ENCODE measurements at regions not wholly inside any gene's neighbourhood (a gene's known extent, or its start where the extent isn't known, plus 50 kb on each side); places are given as distances from the start of the nearest gene placed in this dataset.
"Not testable (repeated sequence)": the region's sequence is repeated elsewhere in the genome, so short reads cannot be mapped to it uniquely, and the experiment has no call there.

DNA sequence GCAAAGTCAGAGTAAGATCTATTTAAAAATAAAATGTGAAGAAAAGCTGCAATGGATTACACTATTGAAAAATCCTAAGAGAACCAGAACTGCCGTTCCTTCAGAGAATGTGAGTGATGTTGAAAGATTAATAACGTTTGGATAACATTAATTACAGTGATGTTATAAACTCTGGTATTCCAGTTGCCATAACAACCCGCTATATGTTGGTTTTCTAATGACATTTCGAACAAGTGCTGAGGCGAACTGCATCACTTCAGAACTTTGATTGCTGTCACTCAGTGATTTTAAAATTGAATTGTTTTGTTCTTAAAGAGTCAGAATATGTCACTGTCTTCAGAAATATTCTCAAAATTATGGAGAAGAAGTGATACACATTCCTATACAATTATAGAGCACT, 89.4 kb upstream of the KIF2A start:
- WGBS, 2 donors, result 12 to 28% methylated on average over 3 of the region's 5 CpGs
- intact Hi-C loops (cut with DNase I); H3K36me3 ChIP-seq (ENCODE audit: control insufficient read depth in 1 of 2, insufficient read depth in 2 of 2, low read length in 1 of 2); H3K4me1 ChIP-seq (ENCODE audit: control insufficient read depth in 1 of 2, insufficient read depth in 2 of 2, low read length in 2 of 2); H3K9me3 ChIP-seq (ENCODE audit: control insufficient read depth, low read length); H3K27me3 ChIP-seq (ENCODE audit: control insufficient read depth in 1 of 2, insufficient read depth in 2 of 2, low read length in 1 of 2); H3K27ac ChIP-seq (ENCODE audit: low read depth in 1 of 2, low read length in 2 of 2); DNase-seq; ATAC-seq (ENCODE audit: low FRiP score); H3K4me3 ChIP-seq (ENCODE audit: low read length in 2 of 2): not testable (repeated sequence)

DNA sequence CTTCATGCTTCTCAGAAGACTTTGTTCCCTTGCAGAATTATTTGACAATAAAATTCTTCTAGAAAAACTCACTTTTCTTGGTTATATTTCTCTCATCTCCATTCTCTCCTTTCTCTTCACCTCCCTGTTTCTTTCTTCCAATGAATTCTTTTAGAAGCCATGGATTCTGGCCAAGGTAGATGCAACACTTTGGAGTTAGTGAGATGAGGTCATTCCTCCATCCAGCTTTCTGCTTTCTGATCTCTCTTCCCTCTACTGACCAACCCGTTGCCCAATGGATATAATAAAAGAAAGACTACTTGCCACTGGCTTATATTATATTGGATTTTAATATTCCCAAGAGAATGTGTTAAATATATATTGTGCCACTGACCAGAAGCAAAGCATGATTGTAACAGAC, 88.9 kb upstream of the KIF2A start:
- H3K27ac ChIP-seq (ENCODE audit: low read depth in 1 of 2, low read length in 2 of 2); H3K4me3 ChIP-seq (ENCODE audit: low read length in 2 of 2); H3K27me3 ChIP-seq (ENCODE audit: control insufficient read depth in 1 of 2, insufficient read depth in 2 of 2, low read length in 1 of 2); intact Hi-C loops (cut with DNase I); DNase-seq; H3K4me1 ChIP-seq (ENCODE audit: control insufficient read depth in 1 of 2, insufficient read depth in 2 of 2, low read length in 2 of 2); H3K36me3 ChIP-seq (ENCODE audit: control insufficient read depth in 1 of 2, insufficient read depth in 2 of 2, low read length in 1 of 2); H3K9me3 ChIP-seq (ENCODE audit: control insufficient read depth, low read length); ATAC-seq (ENCODE audit: low FRiP score): not testable (repeated sequence)
- 18 to 19% methylated on average over 1 of the region's 1 CpG for WGBS, 2 donors

DNA sequence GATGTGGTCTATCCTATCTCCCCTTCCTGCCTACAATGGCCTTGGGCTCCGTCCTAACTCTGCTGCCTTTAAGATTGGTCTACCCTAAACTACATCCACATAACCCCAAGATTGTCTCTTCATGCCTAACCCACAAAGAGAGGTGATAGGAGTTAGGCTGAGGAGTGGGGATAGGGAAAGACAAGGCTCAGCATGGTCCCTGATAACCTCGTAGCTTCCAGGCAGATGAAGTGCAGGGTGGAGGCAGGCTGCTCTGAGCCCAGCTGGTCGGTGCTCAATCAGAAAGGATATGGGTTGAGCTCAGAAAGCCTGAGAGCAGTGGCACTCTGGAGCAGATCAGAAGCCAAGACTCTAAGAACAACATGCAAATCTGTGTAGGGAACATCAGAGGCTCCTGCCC, 87.1 kb upstream of the KIF2A start:
- H3K27ac ChIP-seq (ENCODE audit: low read depth in 1 of 2, low read length in 2 of 2); H3K9me3 ChIP-seq (ENCODE audit: control insufficient read depth, low read length); intact Hi-C loops (cut with DNase I); DNase-seq; H3K27me3 ChIP-seq (ENCODE audit: control insufficient read depth in 1 of 2, insufficient read depth in 2 of 2, low read length in 1 of 2); H3K4me1 ChIP-seq (ENCODE audit: control insufficient read depth in 1 of 2, insufficient read depth in 2 of 2, low read length in 2 of 2); ATAC-seq (ENCODE audit: low FRiP score); H3K4me3 ChIP-seq (ENCODE audit: low read length in 2 of 2); H3K36me3 ChIP-seq (ENCODE audit: control insufficient read depth in 1 of 2, insufficient read depth in 2 of 2, low read length in 1 of 2): not testable (repeated sequence)
- WGBS, 2 donors, result 54 to 62% methylated on average over 3 of the region's 3 CpGs

DNA sequence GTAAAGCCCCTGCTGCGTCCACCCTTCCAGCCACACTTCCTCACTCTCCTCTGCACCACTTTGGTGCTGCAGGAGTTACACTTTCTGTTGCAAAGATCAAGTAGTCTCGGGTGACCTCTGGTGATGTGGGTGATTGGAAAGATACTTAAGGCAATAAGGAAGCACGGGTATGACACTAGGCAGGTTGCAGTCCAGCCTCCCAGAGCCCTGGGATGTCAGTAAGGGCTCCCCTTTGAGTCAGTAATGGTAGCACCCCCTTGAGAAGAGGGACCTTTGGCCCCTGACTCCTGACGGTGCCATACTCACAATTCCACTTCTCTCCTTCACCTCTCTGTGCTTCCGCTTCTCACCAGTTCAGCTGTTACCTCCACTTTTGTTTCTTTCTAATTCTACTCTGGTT, 84.1 kb upstream of the KIF2A start:
- H3K27me3 ChIP-seq (ENCODE audit: control insufficient read depth in 1 of 2, insufficient read depth in 2 of 2, low read length in 1 of 2); DNase-seq; ATAC-seq (ENCODE audit: low FRiP score); H3K9me3 ChIP-seq (ENCODE audit: control insufficient read depth, low read length); H3K4me1 ChIP-seq (ENCODE audit: control insufficient read depth in 1 of 2, insufficient read depth in 2 of 2, low read length in 2 of 2); H3K27ac ChIP-seq (ENCODE audit: low read depth in 1 of 2, low read length in 2 of 2); H3K36me3 ChIP-seq (ENCODE audit: control insufficient read depth in 1 of 2, insufficient read depth in 2 of 2, low read length in 1 of 2); H3K4me3 ChIP-seq (ENCODE audit: low read length in 2 of 2): not testable (repeated sequence)
- intact Hi-C loops (cut with DNase I), result loop anchor here in 1 of 2 donors (5.0 kb wide), 1 partner anchor 130 kb away; no protein-coding TSS in a partner anchor
- WGBS, 2 donors, result 57 to 59% methylated on average over 5 of the region's 5 CpGs

DNA sequence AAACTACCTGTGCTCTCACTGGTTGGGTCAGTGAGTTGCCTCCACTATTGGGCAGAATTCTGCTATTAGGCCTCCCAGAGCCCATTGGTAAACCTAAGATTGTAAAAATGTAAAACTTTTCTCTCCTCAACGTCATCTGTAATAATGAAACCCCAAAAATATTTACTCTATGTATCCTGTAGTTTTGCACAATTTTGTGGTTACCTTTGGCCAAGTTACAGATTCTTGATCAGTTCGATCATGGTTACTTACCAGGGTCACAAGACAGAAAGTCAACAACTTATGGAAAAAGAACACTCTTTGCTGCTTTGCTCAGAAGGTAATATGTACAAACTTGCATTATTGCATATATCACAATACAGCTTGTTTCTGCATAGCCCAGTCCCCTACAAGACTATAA, 83.7 kb upstream of the KIF2A start:
- ATAC-seq (ENCODE audit: low FRiP score); DNase-seq: not testable (repeated sequence)
- WGBS, 2 donors, result 61 to 62% methylated on average over 2 of the region's 2 CpGs

DNA sequence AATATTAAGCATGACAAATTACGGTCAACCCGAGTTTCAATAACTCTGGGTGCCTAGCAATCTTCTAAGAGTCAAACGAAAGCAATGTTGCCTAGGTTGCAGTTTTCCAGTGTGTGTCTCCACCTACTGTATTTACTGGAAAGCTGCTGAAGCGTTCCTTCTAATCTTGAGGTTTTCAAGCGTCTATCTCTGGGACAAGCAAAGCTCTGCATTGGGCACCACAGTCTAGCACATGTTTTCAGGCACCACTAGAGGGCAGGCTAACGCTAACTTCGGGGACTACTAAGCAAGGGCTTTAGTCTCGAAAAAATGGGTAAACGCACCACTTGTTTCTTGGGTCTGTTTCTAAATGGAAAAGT, 82.7 kb upstream of the KIF2A start:
- ATAC-seq (ENCODE audit: low FRiP score) (peak; percentile 98), DNase-seq (peak; percentile 78 to 86)
- not testable (repeated sequence) for H3K4me3 ChIP-seq (ENCODE audit: low read length in 2 of 2)

More for the DNA sequence above, 83.7 kb upstream of the KIF2A start:
- not testable (repeated sequence) for H3K4me1 ChIP-seq (ENCODE audit: control insufficient read depth in 1 of 2, insufficient read depth in 2 of 2, low read length in 2 of 2); H3K27me3 ChIP-seq (ENCODE audit: control insufficient read depth in 1 of 2, insufficient read depth in 2 of 2, low read length in 1 of 2); H3K9me3 ChIP-seq (ENCODE audit: control insufficient read depth, low read length); H3K36me3 ChIP-seq (ENCODE audit: control insufficient read depth in 1 of 2, insufficient read depth in 2 of 2, low read length in 1 of 2); H3K27ac ChIP-seq (ENCODE audit: low read depth in 1 of 2, low read length in 2 of 2); H3K4me3 ChIP-seq (ENCODE audit: low read length in 2 of 2)
- intact Hi-C loops (cut with DNase I), result loop anchor here in 1 of 2 donors (5.0 kb wide), 1 partner anchor 130 kb away; no protein-coding TSS in a partner anchor

DNA sequence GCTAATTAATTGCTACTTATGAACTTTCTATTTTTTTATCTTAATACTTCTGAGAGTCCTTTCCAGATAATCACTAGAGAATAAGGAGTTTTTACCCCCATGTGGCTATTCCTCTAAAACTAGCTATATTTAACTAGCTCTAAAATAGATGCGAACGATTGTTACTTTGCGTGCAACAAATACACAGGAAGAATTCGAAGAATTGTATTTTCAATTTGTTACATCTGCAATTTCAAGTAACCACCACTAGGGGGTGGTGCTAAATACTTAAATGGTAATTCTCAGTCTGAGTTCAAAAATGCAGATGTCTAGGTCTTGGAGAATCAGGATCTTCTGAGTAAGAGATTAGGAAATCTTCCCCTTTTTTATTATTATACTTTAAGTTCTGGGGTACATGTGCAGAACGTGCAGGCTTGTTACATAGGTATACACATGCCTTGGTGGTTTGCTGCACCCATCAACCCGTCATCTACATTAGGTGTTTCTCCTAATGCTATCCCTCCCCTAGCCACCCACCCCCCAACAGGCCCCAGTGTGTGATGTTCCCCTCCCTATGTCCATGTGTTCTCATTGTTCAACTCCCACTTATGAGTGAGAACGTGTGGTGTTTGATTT, 80.9 kb upstream of the KIF2A start:
- H3K36me3 ChIP-seq (ENCODE audit: control insufficient read depth in 1 of 2, insufficient read depth in 2 of 2, low read length in 1 of 2), result not testable (repeated sequence)

More for the DNA sequence above, 82.7 kb upstream of the KIF2A start:
- 2 to 3% methylated on average over 8 to 9 of the region's 9 CpGs for WGBS, 2 donors
- not testable (repeated sequence) for H3K9me3 ChIP-seq (ENCODE audit: control insufficient read depth, low read length); H3K36me3 ChIP-seq (ENCODE audit: control insufficient read depth in 1 of 2, insufficient read depth in 2 of 2, low read length in 1 of 2); H3K27ac ChIP-seq (ENCODE audit: low read depth in 1 of 2, low read length in 2 of 2); H3K4me1 ChIP-seq (ENCODE audit: control insufficient read depth in 1 of 2, insufficient read depth in 2 of 2, low read length in 2 of 2); H3K27me3 ChIP-seq (ENCODE audit: control insufficient read depth in 1 of 2, insufficient read depth in 2 of 2, low read length in 1 of 2)
- intact Hi-C loops (cut with DNase I), result loop anchor here in 1 of 2 donors (5.0 kb wide), 1 partner anchor 129 kb away; no protein-coding TSS in a partner anchor

DNA sequence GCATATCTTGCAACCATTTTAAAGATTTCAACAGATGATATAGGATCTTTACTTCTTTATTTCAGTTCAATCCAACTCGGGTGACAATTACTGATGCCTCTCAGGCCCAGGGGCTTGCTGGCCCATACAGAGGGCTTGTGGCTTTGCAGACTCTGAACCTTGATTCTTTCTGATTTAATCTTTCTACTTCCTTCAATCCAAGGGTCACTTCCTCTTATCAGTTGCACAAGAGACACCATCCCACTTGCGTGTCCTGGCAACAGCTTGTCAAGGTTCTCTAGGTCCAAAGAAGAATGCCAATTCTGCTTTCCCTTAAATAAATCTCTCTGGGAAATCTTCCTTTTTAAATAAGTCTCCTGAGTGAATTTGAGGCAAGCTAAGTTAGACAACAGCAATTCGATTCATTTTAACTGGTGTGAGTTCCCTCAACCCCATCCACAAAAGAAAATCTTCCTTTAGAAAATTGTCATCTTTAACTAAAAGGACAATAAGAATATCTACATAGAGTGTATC, 75.1 kb upstream of the KIF2A start:
- H3K27me3 ChIP-seq (ENCODE audit: control insufficient read depth in 1 of 2, insufficient read depth in 2 of 2, low read length in 1 of 2); H3K27ac ChIP-seq (ENCODE audit: low read depth in 1 of 2, low read length in 2 of 2); DNase-seq; H3K4me3 ChIP-seq (ENCODE audit: low read length in 2 of 2); H3K9me3 ChIP-seq (ENCODE audit: control insufficient read depth, low read length); ATAC-seq (ENCODE audit: low FRiP score); intact Hi-C loops (cut with DNase I); H3K36me3 ChIP-seq (ENCODE audit: control insufficient read depth in 1 of 2, insufficient read depth in 2 of 2, low read length in 1 of 2); H3K4me1 ChIP-seq (ENCODE audit: control insufficient read depth in 1 of 2, insufficient read depth in 2 of 2, low read length in 2 of 2): not testable (repeated sequence)
- WGBS, 2 donors, result 79 to 86% methylated on average over 3 of the region's 3 CpGs

More for the DNA sequence above, 80.9 kb upstream of the KIF2A start:
- H3K4me3 ChIP-seq (ENCODE audit: low read length in 2 of 2); H3K27ac ChIP-seq (ENCODE audit: low read depth in 1 of 2, low read length in 2 of 2); ATAC-seq (ENCODE audit: low FRiP score); H3K9me3 ChIP-seq (ENCODE audit: control insufficient read depth, low read length); DNase-seq; H3K27me3 ChIP-seq (ENCODE audit: control insufficient read depth in 1 of 2, insufficient read depth in 2 of 2, low read length in 1 of 2); H3K4me1 ChIP-seq (ENCODE audit: control insufficient read depth in 1 of 2, insufficient read depth in 2 of 2, low read length in 2 of 2): not testable (repeated sequence)
- intact Hi-C loops (cut with DNase I), result loop anchor here (5.0 kb wide), 2 partner anchors 122 to 127 kb away; no protein-coding TSS in a partner anchor
- 77 to 82% methylated on average over 7 of the region's 7 CpGs for WGBS, 2 donors

DNA sequence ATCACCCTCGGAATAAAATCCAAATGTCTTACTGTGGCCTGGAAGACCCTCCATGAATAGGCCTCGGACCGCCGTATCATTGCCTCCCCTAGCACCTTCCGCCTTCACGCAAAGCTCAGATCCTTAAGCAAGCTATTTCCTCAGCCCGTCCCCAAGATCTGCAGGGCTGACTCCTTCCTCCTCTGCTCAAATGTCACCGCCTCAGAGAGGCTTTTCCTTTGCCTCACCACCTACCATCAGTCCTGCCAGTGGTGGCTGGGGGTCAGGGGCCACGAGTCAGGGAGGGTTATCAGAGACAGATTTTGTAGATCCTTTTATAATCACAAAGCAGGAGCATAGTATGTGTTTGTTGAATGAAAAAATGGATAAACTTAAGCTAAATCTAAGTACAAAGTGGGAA, 74.4 kb upstream of the KIF2A start:
- H3K4me3 ChIP-seq (ENCODE audit: low read length in 2 of 2), result no peak overlapping the region
- no peak overlapping the region for H3K27ac ChIP-seq (ENCODE audit: low read depth in 1 of 2, low read length in 2 of 2)
- intact Hi-C loops (cut with DNase I), result no loop called here
- ATAC-seq (ENCODE audit: low FRiP score), result no peak
- H3K9me3 ChIP-seq (ENCODE audit: control insufficient read depth, low read length), result no peaks in the 10 kb centered on the region
- H3K4me1 ChIP-seq (ENCODE audit: control insufficient read depth in 1 of 2, insufficient read depth in 2 of 2, low read length in 2 of 2), result no peaks in the 10 kb centered on the region
- H3K36me3 ChIP-seq (ENCODE audit: control insufficient read depth in 1 of 2, insufficient read depth in 2 of 2, low read length in 1 of 2), result no peaks in the 10 kb centered on the region
- no peaks in the 10 kb centered on the region for H3K27me3 ChIP-seq (ENCODE audit: control insufficient read depth in 1 of 2, insufficient read depth in 2 of 2, low read length in 1 of 2)
- 88 to 91% methylated on average over 9 of the region's 9 CpGs for WGBS, 2 donors
- DNase-seq, result no peak
